Activated T-cell treated with anti-CD3 and anti-CD28 coated beads, Interleukin-2, amount 50 U/mL, for 4 hours (primary cell): ENCODE measurements at regions not wholly inside any gene's neighbourhood (a gene's known extent, or its start where the extent isn't known, plus 50 kb on each side); places are given as distances from the start of the nearest gene placed in this dataset.

Source experiments
- ATAC-seq, 2 donors: fragments of 200-7000 bp; cut with Tn5 transposase; one replicate each; pipeline ENCODE4 v1.10.0; 2021
- DNase-seq: peaks from one replicate; pipeline ENCODE4 v3.0.0-alpha.2; 2020
- H3K27me3 Mint-ChIP-seq: one replicate; pipeline ENCODE4 v1.8.0; 2021; ENCODE audit warnings: low read depth, mixed read lengths
- H3K36me3 Mint-ChIP-seq: one replicate; pipeline ENCODE4 v1.8.0; 2022; ENCODE audit warnings: mixed read lengths; ENCODE audit not compliant: insufficient read depth
- H3K4me1 Mint-ChIP-seq: one replicate; pipeline ENCODE4 v1.8.0; 2021; ENCODE audit warnings: low read depth, mixed read lengths
- H3K4me3 Mint-ChIP-seq: one replicate; pipeline ENCODE4 v1.8.0; 2021; ENCODE audit warnings: mild to moderate bottlenecking, moderate library complexity, mixed read lengths
- H3K9me3 Mint-ChIP-seq: one replicate; pipeline ENCODE4 v1.8.0; 2021; ENCODE audit warnings: mixed read lengths

DNA sequence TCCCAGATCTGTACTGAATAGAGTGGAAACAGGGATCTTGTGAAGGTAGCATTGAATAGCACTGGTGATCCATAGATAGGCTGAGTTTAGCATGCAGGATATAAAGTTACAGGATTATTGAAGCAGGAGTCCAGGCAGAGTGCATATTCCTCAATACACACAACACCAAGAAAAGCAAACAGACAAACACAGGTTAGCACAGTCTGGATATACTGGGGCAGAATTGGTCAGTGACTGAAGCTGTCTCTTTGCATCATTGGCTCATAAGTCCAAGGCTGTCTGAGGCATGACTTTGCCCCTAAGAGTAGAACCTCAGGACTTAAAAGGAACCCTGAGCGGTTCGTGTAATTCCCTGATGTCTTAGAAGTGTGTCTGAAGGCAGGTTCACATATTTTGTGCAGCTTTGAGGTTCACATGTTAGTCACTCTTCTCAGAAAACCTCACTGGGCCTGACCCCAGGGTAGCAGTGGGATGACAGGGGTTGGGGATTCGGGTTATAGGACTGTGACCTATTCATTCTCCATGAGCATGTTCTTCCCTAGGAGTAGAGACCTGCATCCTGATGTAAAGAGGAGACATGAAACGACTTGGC, 134.6 kb downstream of the AASDH start:
- Mint-ChIP-seq H3K27me3 (peaks cover 9% of the 10 kb centered on the region), H3K9me3 (no peaks in the 10 kb centered on the region), H3K4me3 (no peak overlapping the region), H3K36me3 (no peaks in the 10 kb centered on the region), H3K4me1 (no peaks in the 10 kb centered on the region)
- DNase-seq: no peak
- no peak for ATAC-seq

GRCh38 chr4:56251556-56251955, 135.7 kb downstream of the AASDH start:
- no peak for ATAC-seq
- H3K4me1 Mint-ChIP-seq: no peaks in the 10 kb centered on the region
- peaks cover 9% of the 10 kb centered on the region for H3K27me3 Mint-ChIP-seq
- H3K4me3 Mint-ChIP-seq: no peak overlapping the region
- H3K36me3 Mint-ChIP-seq: no peaks in the 10 kb centered on the region
- no peak for DNase-seq
- H3K9me3 Mint-ChIP-seq: no peaks in the 10 kb centered on the region

DNA sequence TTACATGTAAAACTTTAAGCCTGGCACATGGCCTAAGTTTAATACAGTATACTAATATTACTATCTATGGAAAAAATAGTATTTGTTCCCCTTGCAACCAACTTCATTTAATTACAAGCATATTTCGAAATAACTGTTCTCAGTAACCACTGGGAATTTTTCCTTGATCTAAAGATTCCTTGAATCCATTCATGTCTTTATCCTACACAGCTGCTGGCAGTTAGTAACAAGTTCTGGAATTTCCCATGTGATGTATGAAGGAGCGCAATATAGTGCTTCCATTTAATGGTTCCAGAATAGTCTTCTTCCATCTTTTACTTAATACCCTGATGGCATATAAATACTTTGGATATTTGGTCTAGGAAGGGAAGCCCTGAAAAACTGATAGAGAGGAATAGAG, 136.5 kb downstream of the AASDH start:
- H3K36me3 Mint-ChIP-seq: no peaks in the 10 kb centered on the region
- DNase-seq: no peak
- no peak for ATAC-seq
- H3K4me3 Mint-ChIP-seq: no peak overlapping the region
- H3K9me3 Mint-ChIP-seq: no peaks in the 10 kb centered on the region
- H3K27me3 Mint-ChIP-seq: peaks cover 9% of the 10 kb centered on the region
- no peaks in the 10 kb centered on the region for H3K4me1 Mint-ChIP-seq

DNA sequence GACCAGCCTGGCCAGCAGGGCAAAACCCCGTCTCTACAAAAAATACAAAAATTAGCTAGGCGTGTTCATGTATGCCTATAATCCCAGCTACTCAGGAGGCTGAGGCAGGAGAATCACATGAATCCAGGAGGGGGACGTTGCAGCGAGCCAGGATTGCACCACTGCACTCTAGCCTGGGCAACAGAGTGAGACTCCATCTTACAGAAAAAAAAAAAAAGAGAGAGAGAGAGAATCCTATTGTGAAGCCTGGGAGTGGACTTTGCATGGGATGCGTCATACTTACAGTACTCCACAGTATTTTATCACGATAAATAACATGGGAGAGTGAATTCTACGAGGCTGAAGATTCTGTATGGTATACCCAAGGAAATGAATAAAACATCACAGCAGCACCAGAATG, 139.6 kb downstream of the AASDH start:
- DNase-seq: no peak
- Mint-ChIP-seq H3K4me1 (no peaks in the 10 kb centered on the region), H3K4me3 (no peak overlapping the region), H3K9me3 (no peaks in the 10 kb centered on the region), H3K36me3 (no peaks in the 10 kb centered on the region), H3K27me3 (peaks cover 4% of the 10 kb centered on the region)
- ATAC-seq: no peak

DNA sequence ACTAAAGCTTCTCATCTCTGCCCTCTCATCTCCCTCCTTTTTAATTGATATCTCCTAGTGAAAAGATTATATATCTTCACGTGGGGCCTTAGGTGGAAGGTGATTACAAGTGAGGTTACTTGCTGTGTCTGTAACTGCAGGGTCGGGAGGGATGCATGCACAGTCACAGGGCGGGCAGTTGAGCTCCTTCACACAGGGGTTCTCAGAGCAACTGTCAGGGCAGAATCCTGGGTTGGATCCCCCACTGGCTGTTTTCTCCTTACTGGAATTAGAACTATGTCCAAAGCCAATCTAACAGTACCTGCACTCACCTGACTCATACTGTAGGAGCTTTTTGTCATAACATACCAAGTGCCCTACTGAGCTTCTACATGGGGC, 141.1 kb downstream of the AASDH start:
- no peaks in the 10 kb centered on the region for H3K9me3 Mint-ChIP-seq
- no peaks in the 10 kb centered on the region for H3K36me3 Mint-ChIP-seq

DNA sequence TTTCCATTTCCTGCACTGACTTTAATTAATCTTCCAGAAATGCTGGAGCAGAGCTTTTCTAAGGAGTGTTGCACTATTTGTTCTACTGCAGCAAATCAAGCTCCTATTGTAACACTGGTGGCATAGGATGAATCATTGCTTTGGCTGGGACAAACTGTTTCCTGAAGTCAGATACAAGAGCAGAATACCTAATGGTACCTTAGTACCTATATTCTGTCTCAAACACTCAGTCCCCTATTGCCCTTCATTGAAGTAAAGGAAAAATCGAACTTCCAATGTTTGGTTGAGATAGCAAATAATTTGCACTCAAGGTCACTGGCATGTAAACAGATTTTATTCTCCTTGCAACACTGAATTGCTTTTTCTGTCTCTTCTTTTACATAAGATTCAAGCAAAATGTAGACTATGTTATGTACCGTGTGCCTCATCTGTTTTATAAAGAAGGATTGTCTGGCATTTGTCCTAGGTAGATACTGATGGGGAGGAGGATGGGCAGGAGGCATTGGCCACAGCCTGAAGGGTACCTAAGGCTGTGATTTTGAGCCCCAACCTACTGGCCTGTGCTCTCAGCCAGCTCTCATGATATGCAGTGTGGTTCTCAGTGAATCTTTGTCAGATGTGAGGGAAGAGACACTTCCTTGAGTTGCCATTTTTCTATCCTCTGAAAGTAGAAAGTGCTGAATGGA, 141.6 kb downstream of the AASDH start:
- H3K36me3 Mint-ChIP-seq: no peaks in the 10 kb centered on the region
- no peaks in the 10 kb centered on the region for H3K9me3 Mint-ChIP-seq
- H3K27me3 Mint-ChIP-seq: peaks cover 2% of the 10 kb centered on the region
- DNase-seq: no peak
- H3K4me1 Mint-ChIP-seq: no peaks in the 10 kb centered on the region
- no peak overlapping the region for H3K4me3 Mint-ChIP-seq
- no peak for ATAC-seq

More for the DNA sequence above, 141.1 kb downstream of the AASDH start:
- no peak overlapping the region for H3K4me3 Mint-ChIP-seq
- ATAC-seq (no peak), DNase-seq (no peak)
- H3K4me1 Mint-ChIP-seq: no peaks in the 10 kb centered on the region
- H3K27me3 Mint-ChIP-seq: peaks cover 2% of the 10 kb centered on the region

DNA sequence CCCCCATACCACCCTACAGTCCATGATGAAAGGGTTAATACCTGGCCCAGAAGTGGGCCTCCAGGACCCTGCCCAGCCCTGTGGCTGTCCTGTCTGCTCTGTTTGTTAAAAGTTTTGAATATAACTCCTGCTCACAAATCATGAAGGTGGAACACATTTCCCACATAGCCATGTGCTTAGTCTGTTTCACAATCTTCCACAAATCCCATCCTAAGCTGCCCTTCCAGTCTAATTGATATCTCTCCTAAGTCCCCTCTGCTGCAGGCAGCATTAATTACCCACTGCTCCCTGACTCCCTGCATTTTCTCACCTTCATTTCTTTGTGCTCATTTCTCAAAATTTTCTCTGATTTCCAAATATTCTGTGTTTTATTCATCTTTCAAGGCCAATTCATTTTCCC, 142.6 kb downstream of the AASDH start:
- no peak for DNase-seq
- H3K27me3 Mint-ChIP-seq: peaks cover 2% of the 10 kb centered on the region
- no peak for ATAC-seq
- no peaks in the 10 kb centered on the region for H3K4me1 Mint-ChIP-seq
- H3K9me3 Mint-ChIP-seq: no peaks in the 10 kb centered on the region
- no peaks in the 10 kb centered on the region for H3K36me3 Mint-ChIP-seq
- H3K4me3 Mint-ChIP-seq: no peak overlapping the region

DNA sequence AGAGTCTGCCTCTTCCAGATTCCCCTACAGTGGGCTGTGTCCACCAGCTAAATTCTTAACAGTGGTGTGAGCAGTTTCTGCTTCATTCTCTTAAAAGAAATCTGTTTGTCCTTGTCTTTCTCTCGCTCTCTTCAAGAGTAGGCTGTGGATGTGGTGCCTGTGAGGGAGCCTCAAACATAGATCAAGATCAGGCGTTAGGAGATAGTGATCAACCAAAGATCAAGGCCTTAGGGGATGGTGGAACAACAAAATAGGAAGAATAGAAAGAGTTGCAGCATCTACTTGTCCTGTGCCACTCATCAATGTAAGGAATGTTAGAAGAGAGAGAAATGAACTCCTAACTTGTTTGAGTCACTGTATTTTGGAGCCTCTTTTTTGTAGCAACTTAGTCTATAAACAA, 144.2 kb downstream of the AASDH start:
- DNase-seq: no peak
- H3K9me3 Mint-ChIP-seq: no peaks in the 10 kb centered on the region
- ATAC-seq: no peak
- no peak overlapping the region for H3K4me3 Mint-ChIP-seq
- H3K36me3 Mint-ChIP-seq: no peaks in the 10 kb centered on the region
- H3K4me1 Mint-ChIP-seq: no peaks in the 10 kb centered on the region
- H3K27me3 Mint-ChIP-seq: peaks cover 4% of the 10 kb centered on the region

DNA sequence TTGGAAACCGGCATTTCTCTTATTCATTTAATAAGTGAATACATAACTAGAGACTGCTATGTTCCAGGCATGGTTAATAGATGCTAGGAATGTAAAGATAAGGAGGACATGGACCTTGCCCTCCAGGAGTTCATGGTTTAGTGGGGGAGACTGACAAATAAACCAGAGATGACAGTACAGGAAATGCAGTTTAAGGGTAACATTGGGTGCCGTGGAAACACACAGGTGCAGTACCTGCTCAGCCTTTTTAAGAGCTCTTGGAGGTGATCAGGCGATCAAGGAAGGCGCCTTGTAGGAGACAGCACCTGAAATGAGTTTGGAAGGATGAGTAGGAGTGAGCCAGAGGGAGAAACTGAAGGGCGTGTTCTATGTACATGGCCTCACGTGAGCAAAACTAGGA, 145.8 kb downstream of the AASDH start:
- Mint-ChIP-seq H3K27me3 (peaks cover 4% of the 10 kb centered on the region), H3K4me3 (no peak overlapping the region), H3K36me3 (no peaks in the 10 kb centered on the region), H3K9me3 (no peaks in the 10 kb centered on the region), H3K4me1 (no peaks in the 10 kb centered on the region)
- DNase-seq: no peak
- no peak for ATAC-seq

DNA sequence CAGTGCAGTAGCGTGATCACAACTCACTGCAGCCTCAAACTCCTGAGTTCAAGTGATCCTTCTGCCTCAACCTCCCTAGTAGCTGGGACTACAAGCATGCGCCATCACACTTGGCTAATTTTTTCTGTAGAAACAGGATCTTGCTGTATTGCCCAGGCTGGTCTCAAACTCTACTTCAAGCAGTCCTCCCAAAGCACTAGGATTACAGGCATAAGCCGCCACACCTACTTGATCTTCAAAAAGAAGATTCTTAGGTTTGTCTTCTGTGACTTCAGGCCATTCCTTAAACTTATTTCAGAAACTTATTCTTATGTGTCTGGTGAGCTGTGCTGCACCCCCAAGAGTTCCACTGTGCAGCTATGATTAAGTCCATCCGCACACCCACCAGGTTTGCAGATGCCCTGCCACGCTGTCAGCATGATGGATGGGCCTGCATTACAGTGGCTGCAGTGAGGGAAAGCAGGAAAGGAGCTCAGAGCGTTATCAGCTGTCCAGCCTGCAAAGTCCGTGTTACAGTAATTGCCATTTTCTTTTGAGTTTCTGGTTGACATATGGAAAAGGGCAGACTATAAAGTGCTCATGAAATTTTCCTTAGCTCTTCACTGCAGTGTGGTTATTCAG, 146.6 kb downstream of the AASDH start:
- Mint-ChIP-seq H3K27me3 (peaks cover 7% of the 10 kb centered on the region), H3K9me3 (no peaks in the 10 kb centered on the region), H3K4me3 (no peak overlapping the region), H3K4me1 (no peaks in the 10 kb centered on the region), H3K36me3 (no peaks in the 10 kb centered on the region)
- ATAC-seq (no peak), DNase-seq (no peak)

GRCh38 chr4:56238251-56238650, 149.0 kb downstream of the AASDH start:
- Mint-ChIP-seq H3K27me3 (peaks cover 11% of the 10 kb centered on the region), H3K9me3 (no peaks in the 10 kb centered on the region), H3K4me3 (no peak overlapping the region), H3K4me1 (no peaks in the 10 kb centered on the region), H3K36me3 (no peaks in the 10 kb centered on the region)
- ATAC-seq (no peak), DNase-seq (no peak)

DNA sequence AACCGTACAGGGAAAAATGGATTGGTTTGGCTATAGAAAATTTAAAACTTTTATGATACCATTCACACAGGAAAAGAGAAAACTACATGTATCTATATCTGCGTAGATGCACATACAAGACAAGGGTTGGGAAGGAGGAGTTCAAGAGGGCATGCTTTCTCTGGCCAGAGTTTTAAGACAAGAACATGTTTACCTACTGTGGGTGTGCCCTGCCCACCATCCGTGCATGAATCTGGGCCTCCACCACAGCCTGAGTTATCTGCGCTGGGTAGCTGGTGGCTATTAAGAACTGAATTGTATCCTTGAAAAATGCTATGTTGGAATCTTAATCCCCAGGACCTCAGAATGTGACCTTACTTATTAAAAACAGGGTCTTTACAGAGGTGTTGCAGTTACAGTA, 151.6 kb downstream of the AASDH start:
- DNase-seq: no peak
- H3K9me3 Mint-ChIP-seq: peaks cover 6% of the 10 kb centered on the region
- peaks cover 2% of the 10 kb centered on the region for H3K36me3 Mint-ChIP-seq
- H3K27me3 Mint-ChIP-seq: peaks cover 9% of the 10 kb centered on the region
- no peak overlapping the region for H3K4me3 Mint-ChIP-seq
- no peaks in the 10 kb centered on the region for H3K4me1 Mint-ChIP-seq
- ATAC-seq: no peak

DNA sequence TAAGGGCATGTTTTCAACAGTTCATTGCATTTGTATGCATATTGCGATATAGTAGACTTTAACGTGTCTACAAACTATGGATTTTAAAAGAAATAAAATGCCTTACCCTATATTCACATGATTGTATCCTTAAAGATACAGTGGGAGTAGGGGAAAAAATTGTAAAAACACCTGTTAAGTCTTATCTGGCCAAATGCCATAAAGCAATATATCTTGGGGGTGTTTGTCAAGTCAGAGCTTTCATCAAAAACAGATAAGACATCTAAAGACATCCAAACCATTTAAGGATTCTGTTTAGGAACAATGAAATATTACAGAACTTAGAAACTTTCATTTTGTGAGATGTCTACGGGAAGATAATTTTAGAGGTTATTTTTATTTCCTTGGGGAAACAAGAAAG, 152.3 kb downstream of the AASDH start:
- H3K36me3 Mint-ChIP-seq: peaks cover 2% of the 10 kb centered on the region
- no peak for DNase-seq
- peaks cover 6% of the 10 kb centered on the region for H3K9me3 Mint-ChIP-seq
- H3K4me1 Mint-ChIP-seq: peaks cover under 1% of the 10 kb centered on the region
- ATAC-seq: no peak
- no peak overlapping the region for H3K4me3 Mint-ChIP-seq
- H3K27me3 Mint-ChIP-seq: peaks cover 9% of the 10 kb centered on the region

- H3K4me1 Mint-ChIP-seq: peaks cover 4% of the 10 kb centered on the region
- no peak for DNase-seq
- peaks cover 6% of the 10 kb centered on the region for H3K9me3 Mint-ChIP-seq
- no peak overlapping the region for H3K4me3 Mint-ChIP-seq
- ATAC-seq: no peak
- H3K36me3 Mint-ChIP-seq: peaks cover 2% of the 10 kb centered on the region
- H3K27me3 Mint-ChIP-seq: peaks cover 9% of the 10 kb centered on the region
Observed at GRCh38 chr4:56234098-56234497, 153.2 kb downstream of the AASDH start.

- DNase-seq (no peak), ATAC-seq (no peak)
- Mint-ChIP-seq H3K27me3 (peaks cover 7% of the 10 kb centered on the region), H3K36me3 (peaks cover 2% of the 10 kb centered on the region), H3K4me1 (peaks cover 4% of the 10 kb centered on the region), H3K9me3 (peaks cover 6% of the 10 kb centered on the region), H3K4me3 (no peak overlapping the region)
Observed at GRCh38 chr4:56231410-56231809, 155.9 kb downstream of the AASDH start.
